ENCODE measurements at regions not wholly inside any gene's neighbourhood (a gene's known extent, or its start where the extent isn't known, plus 50 kb on each side); places are given as distances from the start of the nearest gene placed in this dataset.

DNA sequence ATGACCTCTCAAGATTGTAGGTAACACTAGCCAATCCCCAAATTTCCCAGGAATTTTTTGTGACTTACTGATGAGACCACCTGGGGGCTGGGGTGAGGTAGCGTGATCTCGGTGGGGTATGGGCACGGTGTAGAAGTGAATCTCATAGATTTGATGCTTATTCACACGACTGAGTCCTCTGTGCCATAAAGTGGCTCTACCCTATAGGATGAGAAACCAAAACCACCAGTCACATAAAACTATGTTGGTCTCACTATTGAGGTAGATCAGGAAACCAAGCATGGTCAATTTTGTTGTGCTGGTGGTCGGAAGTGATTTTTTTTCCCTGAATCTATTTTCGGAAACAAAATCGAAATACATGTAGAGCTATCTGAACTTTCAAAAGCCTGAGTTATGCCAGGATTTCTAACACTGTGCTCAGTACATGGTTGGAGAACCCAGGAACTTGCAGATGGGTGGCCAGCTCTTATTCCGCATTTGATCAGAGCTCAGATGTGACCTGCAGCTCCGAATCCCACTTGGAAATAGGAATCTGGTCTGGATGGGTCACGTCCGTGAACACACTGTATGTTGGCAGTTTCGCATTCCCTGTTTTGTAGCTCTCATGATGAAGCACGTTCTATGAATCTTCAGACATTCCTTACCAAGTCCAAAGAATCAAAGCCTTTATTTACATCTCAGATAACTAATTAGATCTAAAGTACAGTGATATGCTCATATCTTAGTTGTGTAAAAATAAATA lies 261.5 kb downstream of the KLF6 start:
- no peak overlapping the region for H3K4me3 ChIP-seq (ENCODE audit: low read depth, low read length)
- peak; percentile 19 for DNase-seq (ENCODE audit: low read depth)
- TF ChIP-seq, protein P1, sequence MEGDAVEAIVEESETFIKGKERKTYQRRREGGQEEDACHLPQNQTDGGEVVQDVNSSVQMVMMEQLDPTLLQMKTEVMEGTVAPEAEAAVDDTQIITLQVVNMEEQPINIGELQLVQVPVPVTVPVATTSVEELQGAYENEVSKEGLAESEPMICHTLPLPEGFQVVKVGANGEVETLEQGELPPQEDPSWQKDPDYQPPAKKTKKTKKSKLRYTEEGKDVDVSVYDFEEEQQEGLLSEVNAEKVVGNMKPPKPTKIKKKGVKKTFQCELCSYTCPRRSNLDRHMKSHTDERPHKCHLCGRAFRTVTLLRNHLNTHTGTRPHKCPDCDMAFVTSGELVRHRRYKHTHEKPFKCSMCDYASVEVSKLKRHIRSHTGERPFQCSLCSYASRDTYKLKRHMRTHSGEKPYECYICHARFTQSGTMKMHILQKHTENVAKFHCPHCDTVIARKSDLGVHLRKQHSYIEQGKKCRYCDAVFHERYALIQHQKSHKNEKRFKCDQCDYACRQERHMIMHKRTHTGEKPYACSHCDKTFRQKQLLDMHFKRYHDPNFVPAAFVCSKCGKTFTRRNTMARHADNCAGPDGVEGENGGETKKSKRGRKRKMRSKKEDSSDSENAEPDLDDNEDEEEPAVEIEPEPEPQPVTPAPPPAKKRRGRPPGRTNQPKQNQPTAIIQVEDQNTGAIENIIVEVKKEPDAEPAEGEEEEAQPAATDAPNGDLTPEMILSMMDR (IDR thresholded peaks at IDR 0.05; ENCODE audit: insufficient read depth, low read depth, low read length, missing control alignments): no peak

DNA sequence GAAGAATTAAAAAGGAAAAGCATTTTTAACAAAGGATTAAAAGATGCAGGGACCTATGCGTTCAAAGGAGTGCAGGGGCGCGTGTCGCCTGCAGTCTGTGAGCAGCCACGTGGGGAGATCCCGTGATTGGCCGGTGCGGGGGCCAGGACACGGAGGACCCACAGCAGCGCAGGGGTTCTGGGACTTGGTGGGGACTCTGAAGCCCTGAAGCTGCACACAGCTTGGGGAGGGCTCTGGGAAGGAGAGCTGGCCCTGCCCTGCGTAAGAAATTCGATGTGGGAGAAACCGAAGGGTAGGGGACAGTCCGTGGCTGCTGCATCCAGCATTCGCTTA lies 268.1 kb downstream of the KLF6 start:
- TF ChIP-seq, protein P1 (IDR thresholded peaks at IDR 0.05; ENCODE audit: insufficient read depth, low read depth, low read length, missing control alignments): no peak
- no peak for DNase-seq (ENCODE audit: low read depth)
- H3K4me3 ChIP-seq (ENCODE audit: low read depth, low read length): no peak overlapping the region

DNA sequence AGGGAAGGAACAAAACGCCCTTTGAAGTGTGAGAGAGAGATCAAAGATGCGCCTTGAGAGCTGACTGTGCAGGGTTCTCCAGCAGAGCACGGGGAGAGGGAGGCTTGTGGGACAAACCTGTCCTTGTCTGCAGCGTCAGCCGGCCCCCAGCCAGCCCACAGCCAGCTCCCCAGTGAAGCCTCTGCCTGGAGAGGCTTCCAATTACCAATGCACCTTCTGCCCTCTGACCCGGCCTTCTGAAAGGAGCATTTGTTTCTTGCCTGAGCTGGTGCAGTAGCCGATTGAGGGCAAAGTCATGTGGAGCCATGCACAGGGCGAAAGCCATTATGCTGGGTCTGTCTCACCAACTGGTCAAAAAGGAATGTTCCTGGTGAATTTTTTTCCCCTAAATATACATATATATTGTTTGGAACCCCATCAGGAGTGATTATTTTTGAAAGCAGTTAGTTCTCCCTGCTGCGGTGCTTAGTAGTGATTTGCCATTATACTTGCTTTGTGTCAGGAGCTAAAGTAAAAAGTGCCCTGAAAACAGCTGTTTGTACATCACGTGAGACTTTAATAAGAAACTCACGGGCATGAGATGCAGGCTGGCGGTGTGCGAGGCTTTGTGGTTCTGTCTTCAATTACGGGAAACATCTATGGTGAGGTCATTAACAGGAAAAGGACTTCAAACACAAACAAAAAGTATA lies 268.6 kb downstream of the KLF6 start:
- H3K4me3 ChIP-seq (ENCODE audit: low read depth, low read length): no peak overlapping the region
- DNase-seq (ENCODE audit: low read depth): no peak
- TF ChIP-seq, protein P1 (IDR thresholded peaks at IDR 0.05; ENCODE audit: insufficient read depth, low read depth, low read length, missing control alignments): no peak

DNA sequence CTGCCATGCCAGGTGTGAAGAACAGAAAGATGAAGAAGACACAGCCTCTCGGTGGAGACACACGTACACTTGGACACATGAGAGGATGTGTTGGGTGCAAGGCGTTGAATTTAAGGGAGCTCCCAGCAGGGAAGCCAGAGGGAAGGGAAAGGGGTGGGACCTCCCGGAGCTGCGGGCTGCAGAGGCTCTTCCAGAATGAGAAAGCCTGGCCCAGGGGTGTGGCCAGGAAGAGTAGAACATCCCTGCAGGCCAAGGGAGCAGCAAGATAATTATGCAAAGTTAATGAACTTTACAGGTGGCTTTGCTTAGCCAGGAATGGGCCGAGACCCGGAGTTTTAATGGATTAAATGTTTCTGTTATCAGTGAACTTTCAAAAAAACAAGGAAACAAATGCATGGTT lies 270.3 kb downstream of the KLF6 start:
- H3K4me3 ChIP-seq (ENCODE audit: low read depth, low read length): no peak overlapping the region
- DNase-seq (ENCODE audit: low read depth): no peak
- TF ChIP-seq, protein P1 (IDR thresholded peaks at IDR 0.05; ENCODE audit: insufficient read depth, low read depth, low read length, missing control alignments): no peak

DNA sequence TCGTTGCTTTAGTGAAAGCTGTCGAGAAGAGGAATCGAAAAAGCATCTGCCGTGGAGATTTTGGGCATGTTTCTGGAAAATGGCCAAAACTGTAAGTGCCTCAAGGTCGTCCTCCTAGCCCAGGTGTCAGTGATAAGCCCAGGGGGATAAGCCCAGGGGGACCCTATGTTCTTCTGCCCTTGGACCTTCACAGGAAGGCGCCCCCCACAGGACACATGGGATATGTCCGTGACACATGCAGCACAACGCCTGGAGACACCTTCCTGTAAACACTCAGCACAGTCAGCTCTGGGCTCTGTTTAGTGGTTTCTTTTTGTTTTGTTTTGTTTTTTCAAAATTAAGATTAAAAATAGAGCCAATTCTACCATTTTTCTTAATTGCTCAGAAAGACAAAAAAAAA lies 272.7 kb downstream of the KLF6 start:
- TF ChIP-seq, protein P1 (IDR thresholded peaks at IDR 0.05; ENCODE audit: insufficient read depth, low read depth, low read length, missing control alignments): no peak
- H3K4me3 ChIP-seq (ENCODE audit: low read depth, low read length): no peak overlapping the region
- DNase-seq (ENCODE audit: low read depth): no peak

DNA sequence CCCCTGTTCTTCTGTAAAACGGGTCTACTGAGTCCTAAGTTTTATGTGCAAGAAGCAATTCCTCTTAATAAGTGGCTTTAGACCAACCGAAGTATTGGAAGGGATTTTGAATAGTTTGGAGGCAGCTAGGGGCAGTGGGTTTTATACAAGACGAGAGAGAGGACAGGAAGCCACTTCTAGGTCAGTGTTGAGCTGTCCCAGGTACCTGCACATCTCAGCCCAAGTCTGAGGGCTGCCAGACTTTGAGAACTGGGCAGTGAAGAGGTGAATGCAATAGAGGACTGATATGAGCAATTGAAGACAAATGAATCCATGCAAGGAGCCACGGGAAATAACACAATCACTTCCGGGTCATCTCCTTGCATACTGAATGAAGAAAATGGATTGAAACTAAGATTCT lies 273.5 kb downstream of the KLF6 start:
- no peak overlapping the region for H3K4me3 ChIP-seq (ENCODE audit: low read depth, low read length)
- DNase-seq (ENCODE audit: low read depth): no peak
- TF ChIP-seq, protein P1 (IDR thresholded peaks at IDR 0.05; ENCODE audit: insufficient read depth, low read depth, low read length, missing control alignments): no peak
